GM19043 (cell line): ENCODE measurements at regions not wholly inside any gene's neighbourhood (a gene's known extent, or its start where the extent isn't known, plus 50 kb on each side); places are given as distances from the start of the nearest gene placed in this dataset.
"Not testable (repeated sequence)": the region's sequence is repeated elsewhere in the genome, so short reads cannot be mapped to it uniquely, and the experiment has no call there.

ENCODE experiments used
- ATAC-seq: cut with Tn5 transposase; IDR thresholded peaks from one replicate; pipeline ENCODE4 v1.9.1; 2021; ENCODE audit warnings: low read depth; ENCODE audit not compliant: unreplicated experiment

DNA sequence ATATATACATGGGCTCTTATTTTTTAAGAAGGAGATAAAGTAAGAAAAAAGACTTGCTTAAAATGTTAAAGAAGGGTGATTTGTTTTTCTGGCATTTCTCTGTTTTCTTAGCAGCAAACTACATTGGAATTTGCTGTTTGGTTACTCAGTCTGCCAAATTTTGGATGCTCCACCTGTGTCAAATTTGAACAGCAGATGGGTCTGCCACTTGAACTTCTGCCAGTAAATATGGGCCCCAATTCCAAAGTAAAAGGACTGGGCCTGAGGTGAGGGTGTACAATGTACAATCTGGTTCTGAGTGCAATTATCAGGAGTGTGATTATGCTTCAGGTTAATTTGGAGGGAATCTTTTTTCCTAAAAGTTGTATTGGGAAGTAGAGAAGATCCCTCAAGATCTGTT is 794.5 kb downstream of the DSC3 start:
- no peak for ATAC-seq

DNA sequence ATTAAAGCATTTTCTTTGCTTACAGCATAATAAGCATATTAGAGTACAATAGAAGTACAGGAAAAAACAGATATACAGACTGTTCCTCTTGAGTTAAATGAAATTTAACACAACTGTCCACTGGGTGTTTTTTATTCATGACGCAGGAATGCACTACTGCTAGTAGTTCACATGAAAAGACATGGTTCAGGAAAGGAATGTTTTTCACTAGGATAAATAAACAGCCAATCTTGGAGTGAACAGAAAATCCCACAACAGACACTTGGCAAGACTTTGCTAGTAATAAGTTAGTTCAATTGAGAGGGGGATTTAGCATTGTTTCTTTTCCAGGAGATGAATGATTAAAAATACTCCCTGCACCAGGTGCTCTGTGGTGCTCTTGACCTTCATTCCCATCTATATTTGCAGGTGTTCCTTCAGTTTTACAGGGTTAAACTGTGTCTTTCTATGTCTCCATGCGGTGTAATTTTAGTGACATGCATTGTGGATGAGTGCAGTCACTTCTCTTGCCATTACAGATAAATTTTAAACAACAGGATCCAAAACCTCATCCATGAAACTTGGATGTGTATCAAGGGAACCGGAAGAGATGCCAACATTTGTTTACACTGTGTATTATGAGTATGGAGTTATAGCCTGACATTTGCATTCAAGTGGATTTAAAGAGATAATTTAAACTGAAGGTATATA is 796.6 kb downstream of the DSC3 start:
- ATAC-seq: no peak

DNA sequence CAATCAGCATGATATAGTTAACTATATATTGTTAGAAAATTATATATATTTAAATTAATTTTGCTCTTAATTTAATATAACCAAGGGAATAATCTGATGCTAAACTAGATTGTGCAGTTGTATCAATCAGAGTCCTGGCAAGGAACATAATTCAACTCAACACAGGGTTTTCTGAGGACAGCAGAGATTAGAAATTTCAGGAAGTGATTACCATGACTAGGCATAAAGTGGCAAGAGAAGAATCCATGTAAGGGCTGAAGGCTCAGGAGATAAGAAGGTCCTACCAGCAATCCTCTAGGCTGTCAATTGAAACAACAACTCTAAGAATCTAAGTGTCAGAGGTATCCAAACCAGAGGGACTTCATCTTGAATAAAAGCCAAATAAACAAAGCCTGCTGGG is 807.8 kb downstream of the DSC3 start:
- no peak for ATAC-seq

DNA sequence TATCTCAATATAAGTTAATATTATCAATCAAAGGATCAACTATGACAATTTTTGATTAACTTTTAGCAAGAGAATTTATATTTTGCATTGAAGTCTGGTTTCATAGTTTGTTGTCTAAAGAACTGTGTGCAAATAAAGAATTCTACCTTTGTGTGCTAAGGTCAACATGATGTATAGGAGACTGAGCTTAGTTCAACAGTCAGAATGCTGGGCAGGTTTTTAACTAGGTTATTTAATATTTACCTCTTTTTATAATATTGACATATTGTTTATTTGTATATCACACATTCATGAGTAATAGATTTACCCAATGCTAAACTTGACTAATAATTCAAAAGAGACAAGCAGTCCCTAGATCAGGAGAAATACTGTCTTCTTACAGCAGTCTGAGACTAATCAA is 831.4 kb downstream of the DSC3 start:
- ATAC-seq: no peak

- ATAC-seq: no peak
Observed at GRCh38 chr18:30208546-30208945, 834.0 kb downstream of the DSC3 start.

GRCh38 chr18:30192216-30192615 is 850.3 kb downstream of the DSC3 start:
- ATAC-seq: no peak

DNA sequence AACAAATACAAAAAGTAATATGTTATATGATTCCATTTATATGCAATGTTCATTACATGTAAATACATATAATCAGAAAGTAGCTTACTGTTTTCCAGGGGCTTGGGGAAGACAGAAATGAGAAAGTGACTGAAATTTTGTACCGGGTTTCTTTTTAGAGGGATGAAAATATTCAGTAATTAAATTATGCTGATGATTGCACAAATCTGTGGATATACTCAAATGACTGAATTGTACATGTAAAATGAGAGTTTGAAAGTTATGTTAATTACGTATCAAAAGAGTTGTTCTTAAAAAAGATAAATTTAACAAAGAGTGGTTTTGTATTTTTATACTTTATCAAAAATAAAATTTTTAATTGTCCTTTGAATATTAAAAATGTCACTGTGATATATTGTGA is 856.3 kb downstream of the DSC3 start:
- ATAC-seq: no peak

DNA sequence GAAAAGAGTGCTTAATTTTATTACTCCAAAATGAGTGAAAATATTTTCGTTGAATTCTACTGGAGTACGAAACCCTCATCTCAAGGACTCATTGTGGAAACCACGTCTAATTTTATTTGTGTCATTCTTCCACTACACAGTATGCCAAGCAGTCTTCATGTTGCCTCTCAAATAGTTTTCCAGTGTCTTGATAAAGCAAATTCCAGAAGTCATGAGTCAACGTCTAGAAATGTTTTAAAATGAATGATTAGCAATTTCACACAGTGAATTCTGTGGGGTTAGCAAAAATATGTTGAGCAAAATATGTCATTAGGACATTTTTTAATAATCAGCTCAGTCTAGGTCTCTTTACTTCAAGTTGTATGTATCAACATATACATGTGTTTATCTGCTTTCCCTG is 865.5 kb downstream of the DSC3 start:
- ATAC-seq: no peak

GRCh38 chr18:30175621-30176225 is 866.8 kb downstream of the DSC3 start:
- no peak for ATAC-seq

DNA sequence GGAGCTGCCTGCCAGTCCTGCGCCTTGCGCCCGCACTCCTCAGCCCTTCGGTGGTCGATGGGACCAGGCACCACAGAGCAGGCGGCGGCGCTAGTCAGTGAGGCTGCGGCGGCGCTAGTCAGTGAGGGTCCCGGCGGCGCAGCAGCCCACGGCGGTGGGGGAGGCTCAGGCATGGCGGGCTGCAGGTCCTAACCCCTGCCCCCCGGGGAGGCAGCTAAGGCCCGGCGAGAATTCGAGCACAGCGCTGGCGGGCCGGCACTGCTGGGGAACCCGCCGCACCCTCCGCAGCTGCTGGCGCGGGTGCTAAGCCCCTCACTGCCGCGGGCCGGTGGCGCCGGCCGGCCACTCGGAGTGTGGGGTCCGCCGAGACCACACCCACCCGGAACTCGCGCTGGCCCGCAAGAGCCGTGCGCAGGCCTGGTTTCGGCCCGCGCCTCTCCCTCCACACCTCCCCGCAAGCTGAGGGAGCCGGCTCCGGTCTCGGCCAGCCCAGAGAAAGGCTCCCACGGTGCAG is 867.4 kb downstream of the DSC3 start:
- ATAC-seq: no peak

GRCh38 chr18:30163573-30163972 is 879.0 kb downstream of the DSC3 start:
- ATAC-seq: no peak

GRCh38 chr18:30160124-30160523 is 882.4 kb downstream of the DSC3 start:
- ATAC-seq: no peak

GRCh38 chr18:30150586-30151250 is 891.8 kb downstream of the DSC3 start:
- no peak for ATAC-seq

DNA sequence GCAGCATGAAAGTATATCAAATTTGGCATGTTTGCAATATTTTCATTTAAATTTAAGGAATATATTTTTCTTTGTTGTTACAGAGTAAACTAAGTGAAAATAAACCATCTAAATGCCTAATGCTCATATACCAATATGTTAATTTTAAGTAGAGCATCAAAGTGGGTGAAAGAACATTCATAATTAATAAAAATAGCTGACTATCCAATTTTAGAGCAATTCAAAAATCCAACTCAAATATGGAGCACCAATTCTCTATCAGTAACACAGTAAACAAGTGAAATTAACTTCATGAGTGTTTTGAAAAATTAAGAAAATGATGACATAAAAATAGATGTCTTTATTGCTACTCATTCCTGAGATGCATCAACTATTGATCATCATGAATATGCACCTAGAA is 893.0 kb downstream of the DSC3 start:
- ATAC-seq: no peak

GRCh38 chr18:30142870-30143269 is 899.7 kb downstream of the DSC3 start:
- ATAC-seq: no peak

DNA sequence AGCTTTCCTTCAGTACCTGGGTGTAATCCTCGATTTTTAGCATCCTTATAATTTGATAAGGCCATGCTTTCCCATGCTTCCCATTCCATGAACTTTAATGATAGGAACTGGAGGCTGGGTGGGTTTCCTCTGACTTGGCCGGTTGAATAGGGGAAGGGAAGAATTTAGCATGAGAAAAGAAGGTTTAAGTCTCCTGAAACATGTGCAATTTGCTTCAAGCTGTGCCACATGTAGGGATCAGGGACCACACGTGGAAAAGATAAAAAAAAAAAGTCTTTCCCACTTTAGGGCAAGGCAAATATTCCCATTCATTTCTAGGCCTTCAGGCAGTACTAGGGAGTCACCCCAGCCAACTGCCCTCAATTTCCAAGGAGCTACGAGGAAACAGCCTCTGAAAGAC is 900.3 kb downstream of the DSC3 start:
- no peak for ATAC-seq

DNA sequence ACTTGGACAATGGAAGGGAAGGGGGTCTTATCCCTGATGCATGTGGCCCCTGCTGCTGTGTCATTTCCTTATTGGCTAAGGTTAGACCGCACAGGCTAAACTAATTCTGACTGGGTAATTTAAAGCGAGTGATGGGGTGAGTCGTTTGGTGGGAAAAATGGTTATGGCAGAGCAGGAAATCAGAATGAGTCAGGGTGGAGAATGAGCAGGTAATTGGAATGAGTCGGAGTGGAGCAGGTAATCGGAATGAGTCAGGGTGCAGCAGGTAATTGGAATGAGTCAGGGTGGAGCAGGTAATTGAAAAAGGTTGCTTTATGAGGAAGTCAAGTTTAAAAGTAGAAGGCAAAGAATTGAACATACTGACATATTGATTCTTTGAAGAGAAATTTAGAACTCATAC is 901.0 kb downstream of the DSC3 start:
- not testable (repeated sequence) for ATAC-seq

- no peak for ATAC-seq
Observed at GRCh38 chr18:30139631-30140287, 902.8 kb downstream of the DSC3 start.

DNA sequence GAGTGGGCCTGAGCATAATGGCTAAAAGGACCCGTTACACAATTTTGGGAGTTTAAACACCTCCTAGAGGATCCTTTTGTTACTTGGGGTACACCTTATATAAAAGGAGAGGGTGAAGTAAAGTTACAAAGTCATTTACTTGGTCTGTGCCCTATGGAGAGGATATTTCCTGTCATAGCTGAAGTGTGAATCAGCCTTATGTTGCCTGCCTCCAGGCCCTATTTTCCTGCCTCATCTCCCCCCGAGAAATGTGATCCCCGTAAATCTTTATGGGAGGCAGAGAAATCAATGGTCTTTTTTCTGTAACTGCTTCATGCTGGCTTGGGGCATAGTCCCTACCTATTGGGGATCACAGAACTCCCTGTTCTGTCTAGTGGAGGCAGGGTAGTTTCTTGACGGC is 906.6 kb downstream of the DSC3 start:
- ATAC-seq: no peak

GRCh38 chr18:30134020-30134419 is 908.5 kb downstream of the DSC3 start:
- ATAC-seq: no peak

DNA sequence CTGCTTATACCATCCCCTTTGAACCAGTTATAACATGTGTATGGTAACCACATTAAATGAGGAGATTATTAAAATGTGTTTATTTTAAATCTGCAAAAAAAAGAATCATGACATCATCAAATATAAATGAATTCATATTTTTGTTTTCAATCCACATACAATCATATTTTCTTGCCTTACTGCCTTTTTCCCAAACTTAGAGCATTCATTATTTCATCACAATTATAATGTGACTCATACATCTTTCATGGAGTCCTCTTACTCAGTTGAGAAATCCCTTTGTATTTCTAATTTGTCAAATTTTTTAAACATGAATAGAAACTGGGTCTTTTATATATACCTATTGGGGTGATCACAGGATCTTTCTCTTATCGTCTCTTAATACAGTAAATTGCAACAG is 909.6 kb downstream of the DSC3 start:
- ATAC-seq: no peak
